Astrocyte (in vitro differentiated cells and primary cell): ENCODE measurements at regions not wholly inside any gene's neighbourhood (a gene's known extent, or its start where the extent isn't known, plus 50 kb on each side); places are given as distances from the start of the nearest gene placed in this dataset.

Source experiments
- EZH2 ChIP-seq: IDR thresholded peaks from 2 replicates; pipeline ENCODE4 v1.6.1; 2012; ENCODE audit warnings: mild to moderate bottlenecking, low read length, inconsistent platforms; ENCODE audit not compliant: insufficient read depth
- TF ChIP-seq, protein P1 (sequence below): IDR thresholded peaks from 2 replicates; pipeline ENCODE4 v1.5.1; 2011; ENCODE audit warnings: low read depth, mild to moderate bottlenecking, inconsistent platforms, low read length, moderate library complexity; ENCODE audit not compliant: insufficient read depth

DNA sequence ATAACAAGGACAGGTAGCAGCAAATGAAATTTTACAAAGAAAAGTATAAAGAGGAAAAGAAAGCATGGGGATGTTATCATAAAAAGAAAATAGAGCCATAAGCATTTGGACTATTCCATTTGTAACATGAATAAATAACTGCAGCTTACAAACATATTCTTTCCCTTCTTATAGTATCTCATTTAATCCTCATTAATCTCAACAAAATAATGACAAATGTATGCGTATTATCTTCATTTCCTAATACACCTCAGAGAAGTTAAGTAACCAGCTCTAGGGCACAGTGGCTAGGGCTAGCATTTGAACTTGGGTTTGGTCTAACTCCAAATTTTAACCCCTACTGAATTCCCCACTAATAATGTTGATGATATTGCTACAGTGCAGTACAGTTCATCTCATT is 175.5 kb upstream of the POU5F2 start:
- TF ChIP-seq, protein P1, sequence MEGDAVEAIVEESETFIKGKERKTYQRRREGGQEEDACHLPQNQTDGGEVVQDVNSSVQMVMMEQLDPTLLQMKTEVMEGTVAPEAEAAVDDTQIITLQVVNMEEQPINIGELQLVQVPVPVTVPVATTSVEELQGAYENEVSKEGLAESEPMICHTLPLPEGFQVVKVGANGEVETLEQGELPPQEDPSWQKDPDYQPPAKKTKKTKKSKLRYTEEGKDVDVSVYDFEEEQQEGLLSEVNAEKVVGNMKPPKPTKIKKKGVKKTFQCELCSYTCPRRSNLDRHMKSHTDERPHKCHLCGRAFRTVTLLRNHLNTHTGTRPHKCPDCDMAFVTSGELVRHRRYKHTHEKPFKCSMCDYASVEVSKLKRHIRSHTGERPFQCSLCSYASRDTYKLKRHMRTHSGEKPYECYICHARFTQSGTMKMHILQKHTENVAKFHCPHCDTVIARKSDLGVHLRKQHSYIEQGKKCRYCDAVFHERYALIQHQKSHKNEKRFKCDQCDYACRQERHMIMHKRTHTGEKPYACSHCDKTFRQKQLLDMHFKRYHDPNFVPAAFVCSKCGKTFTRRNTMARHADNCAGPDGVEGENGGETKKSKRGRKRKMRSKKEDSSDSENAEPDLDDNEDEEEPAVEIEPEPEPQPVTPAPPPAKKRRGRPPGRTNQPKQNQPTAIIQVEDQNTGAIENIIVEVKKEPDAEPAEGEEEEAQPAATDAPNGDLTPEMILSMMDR: no peak
- no peak for TF ChIP-seq EZH2
